HFFc6 (cell line): ENCODE measurements at regions not wholly inside any gene's neighbourhood (a gene's known extent, or its start where the extent isn't known, plus 50 kb on each side); places are given as distances from the start of the nearest gene placed in this dataset.

Experiments used
- DNase-seq: peaks from one replicate; pipeline ENCODE4 v3.0.0-alpha.2; 2018
- H3K27ac Mint-ChIP-seq: 2 replicates; pipeline ENCODE4 v1.8.0; 2020; ENCODE audit warnings: mild to moderate bottlenecking, mixed read lengths
- H3K27me3 Mint-ChIP-seq: 2 replicates; pipeline ENCODE4 v1.8.0; 2021; ENCODE audit warnings: mild to moderate bottlenecking, moderate library complexity, mixed read lengths; ENCODE audit not compliant: insufficient read depth
- H3K36me3 Mint-ChIP-seq: 2 replicates; pipeline ENCODE4 v1.8.0; 2021; ENCODE audit warnings: low read depth, mixed read lengths
- H3K4me1 Mint-ChIP-seq: 2 replicates; pipeline ENCODE4 v1.8.0; 2020; ENCODE audit warnings: low read depth, mixed read lengths
- H3K4me3 Mint-ChIP-seq: 2 replicates; pipeline ENCODE4 v1.8.0; 2020; ENCODE audit warnings: mild to moderate bottlenecking, moderate library complexity, mixed read lengths
- H3K9me3 Mint-ChIP-seq: 2 replicates; pipeline ENCODE4 v1.8.0; 2020; ENCODE audit warnings: mild to moderate bottlenecking, mixed read lengths
- CTCF ChIP-seq: fragments of 200-600 bp; sonication (generic); IDR thresholded peaks from 2 replicates; pipeline ENCODE4 v1.5.0; 2021; ENCODE audit warnings: antibody characterized with exemption, mild to moderate bottlenecking

GRCh38 chr7:68684246-68684839 is 913.9 kb upstream of the AUTS2 start:
- no peak overlapping the region for H3K27ac Mint-ChIP-seq
- no peak for TF ChIP-seq CTCF
- no peaks in the 10 kb centered on the region for H3K36me3 Mint-ChIP-seq
- no peak overlapping the region for H3K4me3 Mint-ChIP-seq
- peaks cover 30% of the 10 kb centered on the region; the same call in 1 of the 2 replicates for H3K9me3 Mint-ChIP-seq
- H3K4me1 Mint-ChIP-seq: no peaks in the 10 kb centered on the region; the same call in 1 of the 2 replicates
- H3K27me3 Mint-ChIP-seq: peaks cover 4% of the 10 kb centered on the region; the same call in 1 of the 2 replicates
- no peak for DNase-seq

DNA sequence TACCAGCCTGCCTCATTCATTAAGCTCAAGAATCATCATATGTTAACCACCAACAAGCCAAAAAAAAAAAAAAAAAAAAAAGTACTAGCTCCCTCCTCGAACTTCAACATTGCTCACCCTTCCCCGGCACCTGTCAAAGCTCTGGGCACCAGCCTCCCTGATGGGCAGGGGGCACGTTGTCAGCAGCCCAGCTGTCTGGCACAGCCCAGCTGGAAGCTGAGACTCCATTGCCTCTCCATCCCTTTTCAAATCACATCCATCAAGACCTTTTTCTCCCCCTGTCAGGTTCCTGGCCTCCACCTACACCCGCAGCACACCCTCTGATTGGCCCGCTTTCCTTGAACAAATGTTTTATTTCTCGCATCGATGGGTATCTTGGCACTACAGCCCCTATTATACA is 913.3 kb upstream of the AUTS2 start:
- H3K36me3 Mint-ChIP-seq: no peaks in the 10 kb centered on the region
- no peaks in the 10 kb centered on the region; the same call in 1 of the 2 replicates for H3K4me1 Mint-ChIP-seq
- H3K4me3 Mint-ChIP-seq: no peak overlapping the region
- no peak overlapping the region for H3K27ac Mint-ChIP-seq
- DNase-seq: no peak
- peaks cover 30% of the 10 kb centered on the region; the same call in 1 of the 2 replicates for H3K9me3 Mint-ChIP-seq
- peaks cover 4% of the 10 kb centered on the region; the same call in 1 of the 2 replicates for H3K27me3 Mint-ChIP-seq
- no peak for TF ChIP-seq CTCF

GRCh38 chr7:68688416-68689086 is 909.7 kb upstream of the AUTS2 start:
- TF ChIP-seq CTCF: no peak
- Mint-ChIP-seq H3K9me3 (peaks cover 22% of the 10 kb centered on the region; the same call in 1 of the 2 replicates), H3K27ac (no peak overlapping the region), H3K4me3 (no peak overlapping the region), H3K27me3 (peaks cover 4% of the 10 kb centered on the region), H3K36me3 (no peaks in the 10 kb centered on the region), H3K4me1 (peaks cover 26% of the 10 kb centered on the region; the same call in 1 of the 2 replicates)
- DNase-seq: no peak

- H3K9me3 Mint-ChIP-seq: peaks cover 19% of the 10 kb centered on the region; the same call in 1 of the 2 replicates
- no peak for TF ChIP-seq CTCF
- H3K36me3 Mint-ChIP-seq: no peaks in the 10 kb centered on the region
- H3K27ac Mint-ChIP-seq: no peak overlapping the region
- no peak overlapping the region for H3K4me3 Mint-ChIP-seq
- H3K27me3 Mint-ChIP-seq: peaks cover 4% of the 10 kb centered on the region
- peaks cover 27% of the 10 kb centered on the region; the same call in 1 of the 2 replicates for H3K4me1 Mint-ChIP-seq
- no peak for DNase-seq
These were observed 909.2 kb upstream of the AUTS2 start for GRCh38 chr7:68689087-68689433.

DNA sequence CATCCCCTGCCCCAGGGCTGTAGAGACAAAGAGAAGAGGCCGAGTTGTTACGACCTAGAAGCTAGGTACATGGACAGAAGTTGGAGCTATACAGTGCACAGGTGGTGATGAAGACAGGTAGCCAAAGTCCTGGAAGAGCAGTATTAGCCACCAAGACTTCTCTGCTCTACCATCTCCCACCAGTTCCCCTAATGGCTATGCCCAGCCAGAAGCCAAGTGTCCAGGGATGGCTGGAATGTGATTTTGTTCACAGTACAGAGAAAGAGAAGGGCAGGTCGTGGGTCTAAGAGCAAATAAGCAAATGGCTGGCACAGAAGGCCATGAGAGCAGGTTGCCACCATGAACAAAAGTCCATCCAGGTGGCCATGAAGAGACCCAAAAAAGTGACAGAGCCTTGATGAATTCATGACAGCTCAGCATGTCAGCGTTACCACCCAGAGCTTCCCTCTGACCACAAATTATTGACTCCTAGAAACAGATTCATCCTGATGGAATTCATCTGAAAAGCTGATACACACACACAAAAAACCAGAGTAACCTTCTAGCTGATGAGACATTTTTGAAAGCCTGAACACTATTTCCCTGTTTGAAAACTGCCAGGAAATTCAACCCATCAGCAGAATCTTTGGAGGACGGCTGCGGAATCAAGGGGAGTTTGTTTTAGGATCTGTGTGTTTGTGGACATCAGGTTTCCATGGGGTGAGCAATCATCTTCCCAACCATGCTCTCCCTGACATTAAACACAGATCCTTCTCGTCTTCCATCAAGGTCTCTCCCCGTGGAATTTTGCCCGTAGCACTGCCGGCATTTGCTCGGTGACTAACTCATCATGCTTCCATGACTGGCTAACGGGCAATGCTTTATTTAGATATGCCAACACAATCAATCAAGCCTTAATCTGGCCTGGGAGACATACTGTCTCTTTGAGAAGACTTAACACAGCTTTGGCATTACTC is 906.7 kb upstream of the AUTS2 start:
- no peak for TF ChIP-seq CTCF
- Mint-ChIP-seq H3K4me3 (peak overlapping the region; percentile 66; the same call in 1 of the 2 replicates), H3K9me3 (peaks cover 22% of the 10 kb centered on the region), H3K4me1 (peaks cover 38% of the 10 kb centered on the region; the same call in 1 of the 2 replicates), H3K27me3 (peaks cover 4% of the 10 kb centered on the region), H3K36me3 (peaks cover 7% of the 10 kb centered on the region; the same call in 1 of the 2 replicates), H3K27ac (peak overlapping the region; percentile 98)
- peak; percentile 32 for DNase-seq
